ENCODE measurements at regions not wholly inside any gene's neighbourhood (a gene's known extent, or its start where the extent isn't known, plus 50 kb on each side); places are given as distances from the start of the nearest gene placed in this dataset.

- TF ChIP-seq ZNF423 (tag by site-specific recombination; IDR thresholded peaks at IDR 0.05) (no peak), ZNF274 (IDR thresholded peaks at IDR 0.05; ENCODE audit: low read length) (no peak), ZNF274 (tag by site-specific recombination; IDR thresholded peaks at IDR 0.05; ENCODE audit: borderline replicate concordance) (no peak), ZNF155 (tag by site-specific recombination; IDR thresholded peaks at IDR 0.05) (no peak), ZNF610 (tag by site-specific recombination; IDR thresholded peaks at IDR 0.05; ENCODE audit: borderline replicate concordance) (no peak), ZNF488 (tag by site-specific recombination; IDR thresholded peaks at IDR 0.05) (no peak), ZNF792 (tag by site-specific recombination; IDR thresholded peaks at IDR 0.05) (no peak), ZBTB49 (tag by site-specific recombination; IDR thresholded peaks at IDR 0.05; ENCODE audit: low read depth) (no peak)
- H3K9me3 ChIP-seq (ENCODE audit: control insufficient read depth, insufficient read depth, low read depth, low read length) = no peaks in the 10 kb centered on the region
- H3K27ac ChIP-seq (ENCODE audit: extremely low read depth, low read depth, low read length) = no peak overlapping the region
- no peaks in the 10 kb centered on the region for H3K36me3 ChIP-seq (ENCODE audit: control insufficient read depth in 2 of 2, insufficient read depth in 1 of 2, low read length in 2 of 2)
- no peaks in the 10 kb centered on the region for H3K4me1 ChIP-seq (ENCODE audit: control insufficient read depth, insufficient read depth, low read length)
- H3K4me3 ChIP-seq (ENCODE audit: low read depth, low read length) = no peak overlapping the region
- CTCF ChIA-PET = interaction anchor here (0.6 kb wide), 1 partner anchor 124 kb away, joined by 3 read pairs; no protein-coding TSS in a partner anchor
- POLR2A ChIA-PET = no interaction called here
These were observed 293.7 kb upstream of the CPEB2 start for GRCh38 chr4:14708574-14708973.

GRCh38 chr4:14711259-14711658 lies 291.0 kb upstream of the CPEB2 start:
- H3K9me3 ChIP-seq (ENCODE audit: control insufficient read depth, insufficient read depth, low read depth, low read length) = no peaks in the 10 kb centered on the region
- no peaks in the 10 kb centered on the region for H3K4me1 ChIP-seq (ENCODE audit: control insufficient read depth, insufficient read depth, low read length)
- H3K36me3 ChIP-seq (ENCODE audit: control insufficient read depth in 2 of 2, insufficient read depth in 1 of 2, low read length in 2 of 2) = no peaks in the 10 kb centered on the region
- H3K27ac ChIP-seq (ENCODE audit: extremely low read depth, low read depth, low read length) = no peak overlapping the region
- ChIA-PET CTCF (no interaction called here), POLR2A (no interaction called here)
- TF ChIP-seq ZNF398 (tag by site-specific recombination; IDR thresholded peaks at IDR 0.05) (no peak), TRIM28 (IDR thresholded peaks at IDR 0.05; ENCODE audit: borderline replicate concordance, low read length) (no peak), ZNF558 (tag by site-specific recombination; IDR thresholded peaks at IDR 0.05) (no peak), KLF16 (tag by site-specific recombination; IDR thresholded peaks at IDR 0.05) (no peak), ZNF580 (tag by site-specific recombination; IDR thresholded peaks at IDR 0.05) (no peak), ZBTB48 (tag by site-specific recombination; IDR thresholded peaks at IDR 0.05) (no peak), ZNF747 (tag by site-specific recombination; IDR thresholded peaks at IDR 0.05) (no peak), ZNF37A (tag by site-specific recombination; IDR thresholded peaks at IDR 0.05) (no peak), MZF1 (tag by site-specific recombination; IDR thresholded peaks at IDR 0.05; ENCODE audit: borderline replicate concordance) (no peak), ZNF202 (tag by site-specific recombination; IDR thresholded peaks at IDR 0.05; ENCODE audit: borderline replicate concordance) (no peak), ZNF501 (tag by site-specific recombination; IDR thresholded peaks at IDR 0.05) (no peak), PRDM4 (tag by site-specific recombination; IDR thresholded peaks at IDR 0.05) (no peak), ZNF701 (tag by site-specific recombination; IDR thresholded peaks at IDR 0.05) (no peak), ZNF174 (tag by site-specific recombination; IDR thresholded peaks at IDR 0.05) (no peak), SALL2 (tag by site-specific recombination; IDR thresholded peaks at IDR 0.05; ENCODE audit: borderline replicate concordance) (no peak), SP2 (tag by site-specific recombination; IDR thresholded peaks at IDR 0.05) (no peak), PATZ1 (tag by site-specific recombination; IDR thresholded peaks at IDR 0.05) (no peak), ZNF791 (tag by site-specific recombination; IDR thresholded peaks at IDR 0.05) (no peak), FEZF1 (tag by site-specific recombination; IDR thresholded peaks at IDR 0.05) (no peak), GLIS1 (tag by site-specific recombination; IDR thresholded peaks at IDR 0.05) (no peak)
- no peak overlapping the region for H3K4me3 ChIP-seq (ENCODE audit: low read depth, low read length)

All from HEK293 (cell line).